H1 (cell line): ENCODE measurements at regions not wholly inside any gene's neighbourhood (a gene's known extent, or its start where the extent isn't known, plus 50 kb on each side); places are given as distances from the start of the nearest gene placed in this dataset.

Experiments
- CTCF ChIA-PET: fragments of 300-600 bp; sonication (Branson Sonifier 250); formaldehyde crosslinking; loops from one replicate; lab custom pipeline; 2021; ENCODE audit not compliant: partially characterized antibody; lab: Charles Lee
- POLR2A ChIA-PET: fragments of 300-600 bp; sonication (Branson Sonifier 250); formaldehyde crosslinking; loops from one replicate; lab custom pipeline; 2021; ENCODE audit warnings: inconsistent platforms; ENCODE audit not compliant: partially characterized antibody; lab: Charles Lee
- DNase-seq, 2 experiments: peaks; one replicate each; pipeline versions ENCODE4 v3.0.0 to v3.0.0-alpha.2; 2010 to 2022; ENCODE audit warnings: low spot score in 2 of 2, low read depth in 1 of 2, mixed read lengths in 1 of 2
- FAIRE-seq: peaks from 2 replicates; lab custom pipeline; 2011; peaks lifted over from hg19 to GRCh38; lab: Jason Lieb, UNC
- H2AFZ ChIP-seq: 2 replicates; pipeline ENCODE4 v1.8.1; 2012; ENCODE audit warnings: low read length, inconsistent platforms
- H2AK5ac ChIP-seq: 2 replicates; pipeline ENCODE4 v1.6.1; 2013; ENCODE audit warnings: low read depth, low read length
- H2BK120ac ChIP-seq: replicated peaks from 2 replicates; pipeline ENCODE3; 2013; ENCODE audit warnings: low read depth, low read length, inconsistent platforms
- H2BK12ac ChIP-seq: 2 replicates; pipeline ENCODE4 v1.6.1; 2013; ENCODE audit warnings: low read depth, low read length
- H2BK15ac ChIP-seq: 2 replicates; pipeline ENCODE4 v1.6.1; 2013; ENCODE audit warnings: low read length
- H2BK20ac ChIP-seq: 2 replicates; pipeline ENCODE4 v1.6.1; 2013; ENCODE audit warnings: low read length
- H2BK5ac ChIP-seq: 2 replicates; pipeline ENCODE4 v1.6.1; 2013; ENCODE audit warnings: low read depth, low read length
- H3K14ac ChIP-seq: 2 replicates; pipeline ENCODE4 v1.6.1; 2013; ENCODE audit warnings: inconsistent platforms; ENCODE audit not compliant: insufficient read length
- H3K18ac ChIP-seq: 2 replicates; pipeline ENCODE4 v1.6.1; 2013; ENCODE audit warnings: low read length; ENCODE audit errors: extremely low read depth
- H3K23ac ChIP-seq: 2 replicates; pipeline ENCODE4 v1.6.1; 2013; ENCODE audit warnings: inconsistent platforms; ENCODE audit not compliant: insufficient read length
- H3K23me2 ChIP-seq: 2 replicates; pipeline ENCODE4 v1.6.1; 2013; ENCODE audit warnings: low read depth, low read length
- H3K27ac ChIP-seq: 2 replicates; pipeline ENCODE4 v1.6.1; 2011; ENCODE audit warnings: low read depth, low read length, inconsistent platforms
- H3K27me3 ChIP-seq, 4 experiments: replicated peaks in 1 of 4; 1 replicate in 1 of 4; 2 replicates in 3 of 4; pipeline versions ENCODE4 v1.6.1 to v1.8.1; 2011 to 2013; ENCODE audit warnings: low read length in 3 of 4, mild to moderate bottlenecking in 3 of 4, inconsistent platforms in 2 of 4, mixed read lengths in 2 of 4, moderate library complexity in 1 of 4; ENCODE audit not compliant: control insufficient read depth in 3 of 4, insufficient read depth in 3 of 4; ENCODE audit errors: extremely low read depth in 1 of 4
- H3K36me3 ChIP-seq, 4 experiments: 2 replicates each; pipeline versions ENCODE4 v1.6.1 to v1.8.1; 2011 to 2013; ENCODE audit warnings: mild to moderate bottlenecking in 4 of 4, low read length in 3 of 4, moderate library complexity in 2 of 4, control low read depth in 1 of 4, inconsistent platforms in 1 of 4; ENCODE audit not compliant: insufficient read depth in 4 of 4, control insufficient read depth in 2 of 4
- H3K4ac ChIP-seq: replicated peaks from 2 replicates; pipeline ENCODE3; 2013; ENCODE audit warnings: low read length, low read depth, mixed read lengths, inconsistent platforms; ENCODE audit not compliant: insufficient read length
- H3K4me1 ChIP-seq, 4 experiments: replicated peaks in 1 of 4; 1 replicate in 1 of 4; 2 replicates in 3 of 4; pipeline versions ENCODE4 v1.6.1 to v1.8.1; 2011 to 2013; ENCODE audit warnings: low read length in 3 of 4, inconsistent platforms in 2 of 4, mixed read lengths in 1 of 4; ENCODE audit not compliant: insufficient read depth in 4 of 4, control insufficient read depth in 3 of 4
- H3K4me2 ChIP-seq, 2 experiments: 2 replicates each; pipeline versions ENCODE4 v1.6.1 to v1.8.1; 2011 to 2013; ENCODE audit warnings: low read depth in 2 of 2, low read length in 2 of 2, control low read depth in 1 of 2, inconsistent platforms in 1 of 2, mild to moderate bottlenecking in 1 of 2; ENCODE audit not compliant: insufficient read depth in 1 of 2
- H3K4me3 ChIP-seq, 4 experiments: fragments of 200-600, 300-600 bp in 1 of 4; sonication (generic), shearing (Covaris generic), sonication (Bioruptor Twin) in 1 of 4; 2 replicates each; pipeline versions ENCODE4 v1.5.1 to v1.8.1; 2011 to 2016; ENCODE audit warnings: low read length in 4 of 4, low read depth in 3 of 4, control low read depth in 2 of 4, inconsistent platforms in 2 of 4, mild to moderate bottlenecking in 2 of 4, mixed read lengths in 1 of 4, moderate library complexity in 1 of 4; ENCODE audit not compliant: insufficient read depth in 2 of 4; ENCODE audit errors: extremely low read depth in 1 of 4
- H3K56ac ChIP-seq: replicated peaks from 2 replicates; pipeline ENCODE3; 2013; ENCODE audit warnings: low read depth, mild to moderate bottlenecking, mixed read lengths, low read length, inconsistent platforms; ENCODE audit not compliant: insufficient read length
- H3K79me1 ChIP-seq: 2 replicates; pipeline ENCODE4 v1.6.1; 2013; ENCODE audit warnings: low read depth, low read length, control low read depth
- H3K79me2 ChIP-seq, 2 experiments: 2 replicates each; pipeline versions ENCODE4 v1.6.1 to v1.8.1; 2012 to 2013; ENCODE audit warnings: low read length in 2 of 2, mild to moderate bottlenecking in 2 of 2, inconsistent platforms in 1 of 2; ENCODE audit not compliant: insufficient read depth in 2 of 2, control insufficient read depth in 1 of 2
- H3K9ac ChIP-seq, 4 experiments: replicated peaks in 1 of 4; 1 replicate in 1 of 4; 2 replicates in 3 of 4; pipeline versions ENCODE4 v1.6.1 to v1.8.1; 2011 to 2013; ENCODE audit warnings: low read depth in 3 of 4, low read length in 3 of 4, control low read depth in 2 of 4, mild to moderate bottlenecking in 2 of 4, moderate library complexity in 2 of 4, inconsistent platforms in 1 of 4; ENCODE audit errors: extremely low read depth in 1 of 4
- H3K9me3 ChIP-seq, 2 experiments: 2 replicates each; pipeline versions ENCODE4 v1.6.1 to v1.8.1; 2012 to 2013; ENCODE audit warnings: mild to moderate bottlenecking in 2 of 2, moderate library complexity in 2 of 2, control low read depth in 1 of 2, inconsistent platforms in 1 of 2, low read depth in 1 of 2, low read length in 1 of 2, mixed read lengths in 1 of 2; ENCODE audit not compliant: insufficient read depth in 2 of 2
- H4K20me1 ChIP-seq, 2 experiments: replicated peaks in 1 of 2; 2 replicates each; pipeline versions ENCODE3 to v1.8.1; 2011 to 2013; ENCODE audit warnings: inconsistent platforms in 2 of 2, low read length in 2 of 2, mild to moderate bottlenecking in 1 of 2; ENCODE audit not compliant: insufficient read depth in 2 of 2, control insufficient read depth in 1 of 2
- H4K5ac ChIP-seq: 2 replicates; pipeline ENCODE4 v1.6.1; 2013; ENCODE audit warnings: low read length, low read depth, mixed read lengths, inconsistent platforms; ENCODE audit not compliant: insufficient read length
- H4K8ac ChIP-seq: 2 replicates; pipeline ENCODE4 v1.8.0; 2013; ENCODE audit warnings: mild to moderate bottlenecking, moderate library complexity, low read length, inconsistent platforms; ENCODE audit not compliant: insufficient read depth; ENCODE audit errors: extremely low read depth
- H4K91ac ChIP-seq: replicated peaks from 2 replicates; pipeline ENCODE3; 2013; ENCODE audit warnings: low read length, mixed read lengths, inconsistent platforms; ENCODE audit not compliant: insufficient read length
- BCL11A ChIP-seq, 2 experiments: IDR thresholded peaks; one replicate each; pipeline ENCODE4 v1.6.1; 2011; ENCODE audit warnings: low read depth in 2 of 2, low read length in 2 of 2, mild to moderate bottlenecking in 2 of 2
- CREB1 ChIP-seq: IDR thresholded peaks from 2 replicates; pipeline ENCODE4 v1.6.1; 2012; ENCODE audit warnings: inconsistent platforms
- EGR1 ChIP-seq: IDR thresholded peaks from 2 replicates; pipeline ENCODE4 v1.6.1; 2011; ENCODE audit warnings: low read depth, low read length, borderline replicate concordance
- JUND ChIP-seq: IDR thresholded peaks from 2 replicates; pipeline ENCODE4 v1.6.1; 2011; ENCODE audit warnings: mild to moderate bottlenecking, improper control_type of control experiment, low read length
- MAFK ChIP-seq: IDR thresholded peaks from 2 replicates; pipeline ENCODE4 v1.6.1; 2012; ENCODE audit warnings: low read depth, mild to moderate bottlenecking, improper control_type of control experiment, low read length
- RFX5 ChIP-seq: IDR thresholded peaks from 2 replicates; pipeline ENCODE4 v1.6.1; 2011; ENCODE audit warnings: low read depth, low read length, improper control_type of control experiment, borderline replicate concordance
- SIRT6 ChIP-seq: IDR thresholded peaks from one replicate; pipeline ENCODE4 v1.7.1; 2012; ENCODE audit warnings: low read length, inconsistent platforms
- SP1 ChIP-seq: IDR thresholded peaks from 2 replicates; pipeline ENCODE4 v1.6.1; 2011; ENCODE audit warnings: low read depth, low read length
- SUZ12 ChIP-seq: fragments of 200-600 bp; sonication (generic); IDR thresholded peaks from 2 replicates; pipeline ENCODE4 v1.6.1; 2012; ENCODE audit warnings: mild to moderate bottlenecking, inconsistent platforms, low read length, moderate library complexity, mixed read lengths
- ZNF274 ChIP-seq: IDR thresholded peaks from 2 replicates; pipeline ENCODE4 v1.7.0; 2012; ENCODE audit warnings: low read length, borderline replicate concordance; ENCODE audit errors: extremely low read depth
- WGBS, 2 experiments: shearing (Covaris generic) in 1 of 2; methylation state at CpG; one replicate each; pipeline versions ENCODE4 v1.1.6 to v1.1.7; 2013 to 2015; ENCODE audit warnings: low lambda C conversion rate in 2 of 2, mixed read lengths in 2 of 2, inconsistent platforms in 1 of 2, low coverage in 1 of 2, missing lambda C conversion rate in 1 of 2; ENCODE audit not compliant: insufficient replicate concordance in 2 of 2, insufficient coverage in 1 of 2, insufficient read length in 1 of 2; ENCODE audit errors: extremely low coverage in 1 of 2, missing lambda C conversion rate in 1 of 2; 5-methylcytosine and 5-hydroxymethylcytosine counted together
- TF ChIP-seq, protein P1 (sequence below): IDR thresholded peaks from 2 replicates; pipeline ENCODE4 v1.6.1; 2011; ENCODE audit warnings: low read length, improper control_type of control experiment
- TF ChIP-seq, protein P2 (sequence below): IDR thresholded peaks from 2 replicates; pipeline ENCODE4 v1.6.1; 2012; ENCODE audit warnings: inconsistent platforms
- TF ChIP-seq, protein P3 (sequence below): IDR thresholded peaks from 2 replicates; pipeline ENCODE4 v1.6.1; 2011; ENCODE audit warnings: low read depth, mild to moderate bottlenecking, low read length; ENCODE audit not compliant: insufficient read depth

DNA sequence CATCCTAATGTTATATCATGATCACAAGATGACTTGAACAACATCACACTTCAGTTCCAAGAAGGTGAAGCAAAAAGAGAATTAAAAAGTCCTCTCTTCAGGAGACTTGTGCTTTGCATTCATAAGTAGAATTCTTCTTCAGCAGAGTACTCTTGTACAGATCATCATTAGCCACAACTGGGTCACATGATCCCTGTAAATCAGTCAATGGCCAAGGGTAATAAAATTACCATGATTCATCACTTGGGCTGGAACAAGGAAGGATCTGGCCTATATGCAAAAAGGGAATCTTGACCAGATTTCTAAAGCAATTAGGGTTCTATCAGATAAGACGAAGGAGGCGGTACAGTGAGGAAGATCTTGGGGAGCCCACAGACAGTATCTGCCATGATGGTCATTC, 458.0 kb upstream of the DEPDC1 start:
- Histone ChIP-seq H2BK15ac (no peak overlapping the region), H4K91ac (no peak overlapping the region), H3K36me3 (no peaks in the 10 kb centered on the region), H2BK12ac (no peak overlapping the region), H2BK20ac (no peak overlapping the region), H3K79me2 (no peaks in the 10 kb centered on the region), H4K8ac (no peak overlapping the region), H3K4me2 (no peak overlapping the region), H2AK5ac (no peak overlapping the region), H3K4ac (no peak overlapping the region), H3K23me2 (no peaks in the 10 kb centered on the region; the same call in 1 of the 2 replicates), H3K27ac (no peak overlapping the region), H4K5ac (no peak overlapping the region), H3K18ac (no peak overlapping the region), H4K20me1 (no peaks in the 10 kb centered on the region), H3K27me3 (no peaks in the 10 kb centered on the region), H3K4me1 (peaks cover 0 to 3% (median 1%) of the 10 kb centered on the region in 4 experiments; a peak in 2 of 7 replicates), H2BK5ac (no peak overlapping the region), H2AFZ (no peak overlapping the region), H2BK120ac (no peak overlapping the region), H3K56ac (no peak overlapping the region), H3K9me3 (no peaks in the 10 kb centered on the region), H3K14ac (no peak overlapping the region), H3K79me1 (no peaks in the 10 kb centered on the region), H3K23ac (no peak overlapping the region), H3K9ac (no peak overlapping the region), H3K4me3 (no peak overlapping the region)
- CTCF ChIA-PET: no interaction called here
- 97% methylated on average over 2 of the region's 2 CpGs; no CpG with 5 or more reads in 1 of the 2 experiments for WGBS, 2 experiments
- TF ChIP-seq EGR1 (no peak), BCL11A (IDR thresholded peaks at IDR 0.05; ENCODE audit: low read depth in 2 of 2, low read length in 2 of 2) (no peak), SUZ12 (no peak), ZNF274 (no peak), RFX5 (no peak), SIRT6 (no peak), SP1 (no peak), MAFK (no peak), CREB1 (no peak), JUND (no peak)
- TF ChIP-seq, protein P1, sequence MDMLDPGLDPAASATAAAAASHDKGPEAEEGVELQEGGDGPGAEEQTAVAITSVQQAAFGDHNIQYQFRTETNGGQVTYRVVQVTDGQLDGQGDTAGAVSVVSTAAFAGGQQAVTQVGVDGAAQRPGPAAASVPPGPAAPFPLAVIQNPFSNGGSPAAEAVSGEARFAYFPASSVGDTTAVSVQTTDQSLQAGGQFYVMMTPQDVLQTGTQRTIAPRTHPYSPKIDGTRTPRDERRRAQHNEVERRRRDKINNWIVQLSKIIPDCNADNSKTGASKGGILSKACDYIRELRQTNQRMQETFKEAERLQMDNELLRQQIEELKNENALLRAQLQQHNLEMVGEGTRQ: no peak
- TF ChIP-seq, protein P2, sequence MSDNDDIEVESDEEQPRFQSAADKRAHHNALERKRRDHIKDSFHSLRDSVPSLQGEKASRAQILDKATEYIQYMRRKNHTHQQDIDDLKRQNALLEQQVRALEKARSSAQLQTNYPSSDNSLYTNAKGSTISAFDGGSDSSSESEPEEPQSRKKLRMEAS: no peak
- TF ChIP-seq, protein P3, sequence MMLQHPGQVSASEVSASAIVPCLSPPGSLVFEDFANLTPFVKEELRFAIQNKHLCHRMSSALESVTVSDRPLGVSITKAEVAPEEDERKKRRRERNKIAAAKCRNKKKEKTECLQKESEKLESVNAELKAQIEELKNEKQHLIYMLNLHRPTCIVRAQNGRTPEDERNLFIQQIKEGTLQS: no peak
- DNase-seq (no peak), FAIRE-seq (no peak)
- POLR2A ChIA-PET: no interaction called here
